HEK293 (cell line): ENCODE measurements at regions not wholly inside any gene's neighbourhood (a gene's known extent, or its start where the extent isn't known, plus 50 kb on each side); places are given as distances from the start of the nearest gene placed in this dataset.

Experiments
- CTCF ChIA-PET: fragments of 350-600 bp; formaldehyde crosslinking; extraction: SDS; loops from one replicate; lab custom pipeline; 2021; ENCODE audit warnings: antibody characterized with exemption; lab: Yijun Ruan, JAX
- POLR2A ChIA-PET: fragments of 300-600 bp; formaldehyde crosslinking; extraction: SDS; loops from one replicate; lab custom pipeline; 2020; ENCODE audit warnings: antibody characterized with exemption, inconsistent platforms; lab: Yijun Ruan, JAX
- H3K27ac ChIP-seq: fragments of 200-500 bp; sonication (Bioruptor generic); 2 replicates; pipeline ENCODE4 v1.5.1; 2014; ENCODE audit warnings: low read depth, low read length, control low read depth, inconsistent platforms; ENCODE audit errors: extremely low read depth
- H3K36me3 ChIP-seq, 2 experiments: fragments of 200-500 bp in 1 of 2; sonication (Bioruptor generic) in 1 of 2; 1 replicate in 1 of 2; 2 replicates in 1 of 2; pipeline ENCODE4 v1.5.1; 2014 to 2017; ENCODE audit warnings: inconsistent platforms in 2 of 2, low read length in 2 of 2; ENCODE audit not compliant: control insufficient read depth in 2 of 2, insufficient read depth in 1 of 2
- H3K4me1 ChIP-seq: fragments of 200-500 bp; sonication (Bioruptor generic); 2 replicates; pipeline ENCODE4 v1.5.1; 2014; ENCODE audit warnings: mild to moderate bottlenecking, low read length, inconsistent platforms; ENCODE audit not compliant: control insufficient read depth, insufficient read depth
- H3K4me3 ChIP-seq: 2 replicates; pipeline ENCODE4 v1.5.1; 2011; ENCODE audit warnings: low read depth, mild to moderate bottlenecking, control low read depth, low read length, moderate library complexity
- H3K9me3 ChIP-seq: fragments of 200-500 bp; sonication (Bioruptor generic); 2 replicates; pipeline ENCODE4 v1.5.1; 2014; ENCODE audit warnings: low read depth, low read length, inconsistent platforms; ENCODE audit not compliant: control insufficient read depth, insufficient read depth
- HIC1 ChIP-seq: fragments of 450-650 bp; formaldehyde crosslinking; IDR thresholded peaks from 2 replicates; pipeline ENCODE4 v1.5.1; 2016; ENCODE audit warnings: missing biosample characterization, missing genetic modification characterization
- MEIS1 ChIP-seq: sonication (generic); formaldehyde crosslinking; IDR thresholded peaks from 2 replicates; pipeline ENCODE4 v1.8.1; 2022; ENCODE audit warnings: missing genetic modification reagents, mild to moderate bottlenecking, borderline replicate concordance
- PRDM4 ChIP-seq: fragments of 450-650 bp; formaldehyde crosslinking; IDR thresholded peaks from 2 replicates; pipeline ENCODE4 v1.5.1; 2017; ENCODE audit warnings: missing biosample characterization, missing genetic modification characterization
- SALL2 ChIP-seq: fragments of 450-650 bp; formaldehyde crosslinking; IDR thresholded peaks from 2 replicates; pipeline ENCODE4 v1.5.0; 2017; ENCODE audit warnings: missing biosample characterization, mild to moderate bottlenecking, missing genetic modification characterization, borderline replicate concordance
- SETDB1 ChIP-seq: IDR thresholded peaks from one replicate; pipeline ENCODE4 v1.6.1; 2017; ENCODE audit warnings: mild to moderate bottlenecking, low read length, moderate library complexity, mixed read lengths; ENCODE audit not compliant: insufficient read length
- YY2 ChIP-seq: fragments of 450-650 bp; formaldehyde crosslinking; IDR thresholded peaks from 2 replicates; pipeline ENCODE4 v1.5.1; 2016; ENCODE audit warnings: missing biosample characterization, missing genetic modification characterization
- ZBTB1 ChIP-seq: fragments of 450-650 bp; formaldehyde crosslinking; IDR thresholded peaks from 2 replicates; pipeline ENCODE4 v1.5.1; 2016; ENCODE audit warnings: missing biosample characterization, missing genetic modification characterization
- ZBTB49 ChIP-seq: fragments of 450-650 bp; formaldehyde crosslinking; IDR thresholded peaks from 2 replicates; pipeline ENCODE4 v1.5.1; 2016; ENCODE audit warnings: missing biosample characterization, missing genetic modification characterization, low read depth
- ZFP69B ChIP-seq: fragments of 450-650 bp; formaldehyde crosslinking; IDR thresholded peaks from 2 replicates; pipeline ENCODE4 v1.5.1; 2016; ENCODE audit warnings: missing biosample characterization, missing genetic modification characterization
- ZNF10 ChIP-seq: fragments of 450-650 bp; formaldehyde crosslinking; IDR thresholded peaks from 2 replicates; pipeline ENCODE4 v1.5.1; 2017; ENCODE audit warnings: missing biosample characterization, missing genetic modification characterization
- ZNF266 ChIP-seq: fragments of 450-650 bp; formaldehyde crosslinking; IDR thresholded peaks from 2 replicates; pipeline ENCODE4 v1.5.1; 2016; ENCODE audit warnings: missing biosample characterization, missing genetic modification characterization, low read depth
- ZNF311 ChIP-seq: fragments of 450-650 bp; formaldehyde crosslinking; IDR thresholded peaks from 2 replicates; pipeline ENCODE4 v1.5.1; 2017; ENCODE audit warnings: missing biosample characterization, missing genetic modification characterization, borderline replicate concordance
- ZNF48 ChIP-seq: fragments of 450-650 bp; formaldehyde crosslinking; IDR thresholded peaks from 2 replicates; pipeline ENCODE4 v1.5.1; 2016; ENCODE audit warnings: missing biosample characterization, missing genetic modification characterization
- ZNF521 ChIP-seq: fragments of 450-650 bp; formaldehyde crosslinking; IDR thresholded peaks from 2 replicates; pipeline ENCODE4 v1.5.1; 2017; ENCODE audit warnings: missing biosample characterization, mild to moderate bottlenecking, missing genetic modification characterization
- ZNF621 ChIP-seq: fragments of 450-650 bp; formaldehyde crosslinking; IDR thresholded peaks from 2 replicates; pipeline ENCODE4 v1.5.1; 2017; ENCODE audit warnings: missing biosample characterization, missing genetic modification characterization
- ZNF623 ChIP-seq: fragments of 450-650 bp; formaldehyde crosslinking; IDR thresholded peaks from 2 replicates; pipeline ENCODE4 v1.5.1; 2016; ENCODE audit warnings: missing biosample characterization, missing genetic modification characterization

GRCh38 chr10:33655165-33655815 is 320.8 kb upstream of the NRP1 start:
- CTCF ChIA-PET = interaction anchor here (0.9 kb wide), 1 partner anchor 9 kb away, joined by 3 read pairs; no protein-coding TSS in a partner anchor
- peaks cover 6% of the 10 kb centered on the region; the same call in 1 of the 2 replicates for H3K4me1 ChIP-seq
- no peaks in the 10 kb centered on the region for H3K36me3 ChIP-seq
- POLR2A ChIA-PET = no interaction called here
- TF ChIP-seq ZNF623 (no peak), ZNF10 (tag by site-specific recombination) (no peak), SALL2 (tag by site-specific recombination) (no peak), ZBTB49 (tag by site-specific recombination) (no peak), ZNF48 (no peak)
- TF ChIP-seq, all 188 proteins: peak for 0
- Histone ChIP-seq H3K4me3 (no peak overlapping the region), H3K9me3 (no peaks in the 10 kb centered on the region), H3K27ac (no peak overlapping the region)

GRCh38 chr10:33653584-33654367 is 319.3 kb upstream of the NRP1 start:
- Histone ChIP-seq H3K27ac (no peak overlapping the region), H3K36me3 (no peaks in the 10 kb centered on the region), H3K9me3 (no peaks in the 10 kb centered on the region), H3K4me3 (no peak overlapping the region)
- ChIA-PET POLR2A (no interaction called here), CTCF (no interaction called here)
- no peak for TF ChIP-seq ZFP69B
- no peak for TF ChIP-seq ZNF521 (tag by site-specific recombination)
- no peak for TF ChIP-seq ZBTB1
- no peak for TF ChIP-seq PRDM4 (tag by site-specific recombination)
- no peak for TF ChIP-seq SALL2 (tag by site-specific recombination)
- TF ChIP-seq ZNF266 (tag by site-specific recombination) = no peak
- no peak for TF ChIP-seq HIC1 (tag by site-specific recombination)
- no peak for TF ChIP-seq MEIS1 (CRISPR knock-in tag)
- TF ChIP-seq SETDB1 = no peak
- no peak for TF ChIP-seq YY2 (tag by site-specific recombination)
- no peak for TF ChIP-seq ZNF621 (tag by site-specific recombination)
- TF ChIP-seq ZNF311 (tag by site-specific recombination) = no peak
- TF ChIP-seq, all 188 proteins: peak for 0
- peaks cover 6% of the 10 kb centered on the region; the same call in 1 of the 2 replicates for H3K4me1 ChIP-seq
